ENCODE measurements at regions not wholly inside any gene's neighbourhood (a gene's known extent, or its start where the extent isn't known, plus 50 kb on each side); places are given as distances from the start of the nearest gene placed in this dataset.

DNA sequence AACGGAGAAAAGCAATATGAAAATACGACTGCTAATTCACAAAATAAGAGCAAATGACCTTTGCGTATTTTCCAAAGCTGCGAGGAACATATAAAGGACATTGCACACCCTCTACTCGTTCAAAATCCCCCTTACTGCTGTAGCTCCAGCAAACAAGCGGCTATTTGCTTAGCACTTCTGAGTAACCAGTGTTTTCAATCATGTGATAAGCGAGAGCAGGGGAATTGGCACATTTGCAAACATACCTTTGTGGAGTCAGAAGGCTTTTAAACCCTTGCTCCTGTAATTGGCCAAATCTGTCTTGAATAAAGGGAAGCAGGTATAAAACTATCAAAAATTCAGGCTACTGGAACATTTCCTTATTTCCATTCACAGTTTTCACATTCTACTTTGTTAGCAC, 610.2 kb downstream of the UBE2NL start:
- H3K36me3 Mint-ChIP-seq, result no peaks in the 10 kb centered on the region
- H3K4me3 Mint-ChIP-seq, result no peak overlapping the region
- TF ChIP-seq, protein P1, sequence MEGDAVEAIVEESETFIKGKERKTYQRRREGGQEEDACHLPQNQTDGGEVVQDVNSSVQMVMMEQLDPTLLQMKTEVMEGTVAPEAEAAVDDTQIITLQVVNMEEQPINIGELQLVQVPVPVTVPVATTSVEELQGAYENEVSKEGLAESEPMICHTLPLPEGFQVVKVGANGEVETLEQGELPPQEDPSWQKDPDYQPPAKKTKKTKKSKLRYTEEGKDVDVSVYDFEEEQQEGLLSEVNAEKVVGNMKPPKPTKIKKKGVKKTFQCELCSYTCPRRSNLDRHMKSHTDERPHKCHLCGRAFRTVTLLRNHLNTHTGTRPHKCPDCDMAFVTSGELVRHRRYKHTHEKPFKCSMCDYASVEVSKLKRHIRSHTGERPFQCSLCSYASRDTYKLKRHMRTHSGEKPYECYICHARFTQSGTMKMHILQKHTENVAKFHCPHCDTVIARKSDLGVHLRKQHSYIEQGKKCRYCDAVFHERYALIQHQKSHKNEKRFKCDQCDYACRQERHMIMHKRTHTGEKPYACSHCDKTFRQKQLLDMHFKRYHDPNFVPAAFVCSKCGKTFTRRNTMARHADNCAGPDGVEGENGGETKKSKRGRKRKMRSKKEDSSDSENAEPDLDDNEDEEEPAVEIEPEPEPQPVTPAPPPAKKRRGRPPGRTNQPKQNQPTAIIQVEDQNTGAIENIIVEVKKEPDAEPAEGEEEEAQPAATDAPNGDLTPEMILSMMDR (conservative IDR thresholded peaks at IDR 0.05), result no peak
- no peaks in the 10 kb centered on the region for H3K4me1 Mint-ChIP-seq (ENCODE audit: unreplicated experiment)
- no peak overlapping the region for H3K27ac Mint-ChIP-seq
- no peaks in the 10 kb centered on the region for H3K9me3 Mint-ChIP-seq
- H3K27me3 Mint-ChIP-seq, result no peaks in the 10 kb centered on the region
- DNase-seq (ENCODE audit: extremely low spot score, unreplicated experiment), result no peak

DNA sequence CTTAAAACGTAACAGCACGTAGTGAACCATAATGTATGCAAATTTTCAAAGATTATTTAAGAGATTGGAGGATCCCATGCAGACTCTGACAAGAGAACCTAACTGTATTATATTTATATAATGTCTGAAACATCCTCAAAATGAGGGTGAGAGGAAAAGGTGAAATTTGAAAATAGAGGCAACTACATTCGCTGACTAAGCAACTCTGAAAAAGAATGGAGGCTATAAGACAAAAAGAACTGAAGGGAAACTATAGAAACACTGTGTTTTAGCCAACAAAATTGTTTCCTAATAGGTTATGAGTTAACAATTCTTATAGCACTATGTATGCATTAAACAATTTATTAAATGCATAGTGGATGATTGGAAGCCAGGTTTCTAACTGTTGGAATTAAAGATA, 648.0 kb downstream of the UBE2NL start:
- DNase-seq (ENCODE audit: extremely low spot score, unreplicated experiment), result no peak
- Mint-ChIP-seq H3K36me3 (no peaks in the 10 kb centered on the region), H3K4me3 (no peak overlapping the region), H3K4me1 (ENCODE audit: unreplicated experiment) (no peaks in the 10 kb centered on the region), H3K27ac (no peak overlapping the region), H3K27me3 (no peaks in the 10 kb centered on the region), H3K9me3 (peaks cover 11% of the 10 kb centered on the region)
- TF ChIP-seq, protein P1 (conservative IDR thresholded peaks at IDR 0.05), result no peak

DNA sequence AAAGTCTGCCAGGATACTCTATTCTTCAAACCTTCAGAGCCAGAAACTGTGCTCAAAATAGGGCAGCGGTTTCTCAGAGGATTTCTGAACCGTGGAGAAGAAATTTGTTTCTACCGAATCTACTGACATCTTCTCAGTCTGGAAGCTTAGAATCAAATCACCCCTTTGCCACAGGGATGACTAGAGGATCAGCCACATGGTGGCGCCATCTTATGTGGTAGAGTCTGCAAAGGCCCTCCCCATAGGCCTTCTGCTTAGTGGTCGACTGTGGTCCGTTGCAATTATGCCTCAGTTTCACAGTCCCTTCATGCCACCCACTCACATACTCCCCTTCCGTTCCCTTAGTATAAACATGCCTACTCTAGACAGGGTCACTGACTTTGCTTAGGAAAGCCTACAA, 680.7 kb upstream of the SPANXN1 start:
- no peaks in the 10 kb centered on the region for H3K27me3 Mint-ChIP-seq
- H3K4me1 Mint-ChIP-seq (ENCODE audit: unreplicated experiment), result no peaks in the 10 kb centered on the region
- peaks cover 4% of the 10 kb centered on the region for H3K9me3 Mint-ChIP-seq
- TF ChIP-seq, protein P1 (conservative IDR thresholded peaks at IDR 0.05), result peak; percentile 30
- no peak overlapping the region for H3K4me3 Mint-ChIP-seq
- H3K36me3 Mint-ChIP-seq, result no peaks in the 10 kb centered on the region
- H3K27ac Mint-ChIP-seq, result no peak overlapping the region
- DNase-seq (ENCODE audit: extremely low spot score, unreplicated experiment), result no peak

DNA sequence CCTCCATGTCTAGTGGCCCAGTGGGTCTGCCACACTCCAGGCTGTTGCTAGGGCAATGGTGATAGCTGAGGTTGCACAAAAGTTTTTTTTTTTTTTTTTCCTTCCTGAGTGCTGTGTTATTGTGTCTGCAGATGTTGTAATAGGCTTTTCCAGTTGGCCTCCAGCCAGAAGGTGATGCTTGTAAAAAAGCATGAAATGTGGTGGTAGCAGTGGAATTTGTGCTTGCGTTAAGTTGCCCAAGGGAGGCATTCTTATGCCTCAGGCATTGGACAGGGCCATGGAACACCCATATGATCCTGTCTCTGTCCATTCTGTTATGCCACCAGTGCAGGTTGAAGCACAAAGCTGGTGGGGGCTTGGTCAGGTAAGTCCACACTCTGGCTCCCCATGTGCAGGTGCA, 660.5 kb upstream of the SPANXN1 start:
- Mint-ChIP-seq H3K4me1 (ENCODE audit: unreplicated experiment) (no peaks in the 10 kb centered on the region), H3K4me3 (no peak overlapping the region), H3K27me3 (no peaks in the 10 kb centered on the region), H3K27ac (no peak overlapping the region), H3K9me3 (no peaks in the 10 kb centered on the region), H3K36me3 (no peaks in the 10 kb centered on the region)
- DNase-seq (ENCODE audit: extremely low spot score, unreplicated experiment), result no peak
- TF ChIP-seq, protein P1 (conservative IDR thresholded peaks at IDR 0.05), result no peak

DNA sequence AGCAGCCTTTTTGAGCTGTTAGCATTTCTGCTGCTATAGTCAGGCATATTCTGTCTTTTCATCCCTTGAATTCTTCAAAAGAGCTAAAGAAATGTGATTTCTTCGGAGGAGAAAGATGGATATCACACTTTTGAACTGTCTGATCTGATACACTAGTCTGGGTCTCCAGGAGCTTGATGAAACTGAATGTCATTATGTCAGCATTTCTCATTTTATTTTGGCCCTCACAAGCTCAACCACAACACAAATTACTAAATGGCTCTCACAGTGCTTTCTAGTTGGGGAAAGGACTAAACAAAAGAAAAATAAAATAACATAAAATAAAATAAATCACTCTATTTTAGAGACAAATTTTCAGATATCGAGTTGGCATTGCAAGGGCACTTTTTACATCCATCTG, 655.3 kb upstream of the SPANXN1 start:
- no peak overlapping the region for H3K4me3 Mint-ChIP-seq
- H3K27ac Mint-ChIP-seq, result no peak overlapping the region
- H3K4me1 Mint-ChIP-seq (ENCODE audit: unreplicated experiment), result no peaks in the 10 kb centered on the region
- no peak for DNase-seq (ENCODE audit: extremely low spot score, unreplicated experiment)
- H3K36me3 Mint-ChIP-seq, result no peaks in the 10 kb centered on the region
- no peaks in the 10 kb centered on the region for H3K27me3 Mint-ChIP-seq
- H3K9me3 Mint-ChIP-seq, result no peaks in the 10 kb centered on the region
- TF ChIP-seq, protein P1 (conservative IDR thresholded peaks at IDR 0.05), result no peak

DNA sequence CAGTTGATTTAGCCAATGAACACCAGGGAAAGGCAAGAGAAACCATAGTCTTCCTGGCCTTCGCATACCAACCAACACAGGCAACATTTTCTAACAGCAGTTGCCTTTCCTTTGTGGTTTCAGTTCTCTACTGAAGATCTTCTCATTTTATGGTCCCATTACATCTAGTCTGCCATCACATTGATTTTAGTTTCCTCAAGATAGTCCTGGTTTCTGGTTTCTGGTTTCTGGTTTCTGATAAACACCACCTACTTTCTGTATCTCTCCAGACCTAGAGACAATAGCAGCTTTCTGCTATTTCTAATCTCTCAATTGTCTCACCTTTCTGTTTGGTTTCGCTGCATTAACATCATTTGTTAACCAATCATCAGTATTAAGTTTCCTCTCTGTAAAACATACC, 646.3 kb upstream of the SPANXN1 start:
- Mint-ChIP-seq H3K36me3 (no peaks in the 10 kb centered on the region), H3K4me3 (no peak overlapping the region)

More for the DNA sequence above, 646.3 kb upstream of the SPANXN1 start:
- Mint-ChIP-seq H3K4me1 (ENCODE audit: unreplicated experiment) (no peaks in the 10 kb centered on the region), H3K27ac (no peak overlapping the region), H3K27me3 (no peaks in the 10 kb centered on the region), H3K9me3 (no peaks in the 10 kb centered on the region)
- TF ChIP-seq, protein P1 (conservative IDR thresholded peaks at IDR 0.05), result no peak
- DNase-seq (ENCODE audit: extremely low spot score, unreplicated experiment), result no peak
